ENCODE measurements at regions not wholly inside any gene's neighbourhood (a gene's known extent, or its start where the extent isn't known, plus 50 kb on each side); places are given as distances from the start of the nearest gene placed in this dataset.

DNA sequence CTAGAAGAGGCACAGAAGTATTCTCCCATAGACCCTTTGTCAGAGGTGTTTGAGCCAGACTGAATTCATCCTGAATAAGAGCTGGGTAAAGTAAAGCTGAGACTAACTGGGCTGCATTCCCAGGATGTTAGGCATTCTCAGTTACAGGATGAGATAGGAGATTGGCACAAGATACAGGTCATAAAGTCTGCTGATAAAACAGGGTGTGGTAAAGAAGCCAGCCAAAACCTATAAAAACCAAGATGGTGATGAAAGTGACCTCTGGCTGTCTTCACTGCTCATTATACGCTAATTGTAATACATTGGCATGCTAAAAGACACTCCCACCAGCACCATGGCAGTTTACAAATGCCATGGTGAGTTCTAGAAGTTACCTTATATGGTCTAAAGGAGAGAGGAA lies 364.9 kb upstream of the TMEFF2 start:
- H3K36me3 ChIP-seq (ENCODE audit: control insufficient read depth in 2 of 3, insufficient read depth in 3 of 3, low read length in 3 of 3), result no peaks in the 10 kb centered on the region
- FAIRE-seq (no peak), DNase-seq (no peak)
- H3K4me3 ChIP-seq (ENCODE audit: low read length in 3 of 3), result no peak overlapping the region
- TF ChIP-seq, protein P1, sequence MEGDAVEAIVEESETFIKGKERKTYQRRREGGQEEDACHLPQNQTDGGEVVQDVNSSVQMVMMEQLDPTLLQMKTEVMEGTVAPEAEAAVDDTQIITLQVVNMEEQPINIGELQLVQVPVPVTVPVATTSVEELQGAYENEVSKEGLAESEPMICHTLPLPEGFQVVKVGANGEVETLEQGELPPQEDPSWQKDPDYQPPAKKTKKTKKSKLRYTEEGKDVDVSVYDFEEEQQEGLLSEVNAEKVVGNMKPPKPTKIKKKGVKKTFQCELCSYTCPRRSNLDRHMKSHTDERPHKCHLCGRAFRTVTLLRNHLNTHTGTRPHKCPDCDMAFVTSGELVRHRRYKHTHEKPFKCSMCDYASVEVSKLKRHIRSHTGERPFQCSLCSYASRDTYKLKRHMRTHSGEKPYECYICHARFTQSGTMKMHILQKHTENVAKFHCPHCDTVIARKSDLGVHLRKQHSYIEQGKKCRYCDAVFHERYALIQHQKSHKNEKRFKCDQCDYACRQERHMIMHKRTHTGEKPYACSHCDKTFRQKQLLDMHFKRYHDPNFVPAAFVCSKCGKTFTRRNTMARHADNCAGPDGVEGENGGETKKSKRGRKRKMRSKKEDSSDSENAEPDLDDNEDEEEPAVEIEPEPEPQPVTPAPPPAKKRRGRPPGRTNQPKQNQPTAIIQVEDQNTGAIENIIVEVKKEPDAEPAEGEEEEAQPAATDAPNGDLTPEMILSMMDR (IDR thresholded peaks at IDR 0.05; ENCODE audit: borderline replicate concordance, extremely low read depth, insufficient read depth), result no peak
- no peaks in the 10 kb centered on the region for H3K9me3 ChIP-seq (ENCODE audit: control insufficient read depth in 2 of 3, insufficient read depth in 1 of 3, low read length in 3 of 3)
- no peak overlapping the region for H3K9ac ChIP-seq (ENCODE audit: low read length in 3 of 3)
- H3K27ac ChIP-seq (ENCODE audit: low read depth in 2 of 2, low read length in 2 of 2), result no peak overlapping the region
- no peaks in the 10 kb centered on the region for H3K27me3 ChIP-seq (ENCODE audit: control insufficient read depth, insufficient read depth, low read length)
- no peaks in the 10 kb centered on the region for H3K4me1 ChIP-seq (ENCODE audit: control insufficient read depth in 2 of 3, insufficient read depth in 2 of 3, low read depth in 1 of 3, low read length in 3 of 3)
- intact Hi-C loops (cut with DNase I), result no loop called here

DNA sequence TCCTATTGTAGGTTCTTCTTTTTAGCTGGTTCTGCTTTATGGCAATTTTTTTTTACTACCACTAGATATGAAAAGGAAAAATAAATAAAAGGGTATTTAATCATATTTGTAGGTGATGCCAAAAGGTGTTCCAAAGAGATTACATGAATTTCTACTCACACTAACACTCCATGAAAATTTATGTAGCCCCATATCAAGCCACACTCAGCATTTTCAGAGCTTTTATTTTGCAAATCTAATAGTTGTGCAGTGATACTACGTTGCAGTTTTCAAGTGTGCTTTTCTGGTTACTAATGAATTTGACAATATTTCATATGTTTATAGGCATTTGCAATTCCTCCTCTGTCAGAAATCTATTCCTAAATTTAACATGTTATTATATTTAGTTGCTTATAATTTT lies 363.9 kb upstream of the TMEFF2 start:
- intact Hi-C loops (cut with DNase I), result no loop called here
- Histone ChIP-seq H3K4me1 (ENCODE audit: control insufficient read depth in 2 of 3, insufficient read depth in 2 of 3, low read depth in 1 of 3, low read length in 3 of 3) (no peaks in the 10 kb centered on the region), H3K9me3 (ENCODE audit: control insufficient read depth in 2 of 3, insufficient read depth in 1 of 3, low read length in 3 of 3) (no peaks in the 10 kb centered on the region), H3K27me3 (ENCODE audit: control insufficient read depth, insufficient read depth, low read length) (no peaks in the 10 kb centered on the region), H3K36me3 (ENCODE audit: control insufficient read depth in 2 of 3, insufficient read depth in 3 of 3, low read length in 3 of 3) (no peaks in the 10 kb centered on the region), H3K4me3 (ENCODE audit: low read length in 3 of 3) (no peak overlapping the region), H3K9ac (ENCODE audit: low read length in 3 of 3) (no peak overlapping the region), H3K27ac (ENCODE audit: low read depth in 2 of 2, low read length in 2 of 2) (no peak overlapping the region)
- DNase-seq (no peak), FAIRE-seq (no peak)
- TF ChIP-seq, protein P1 (IDR thresholded peaks at IDR 0.05; ENCODE audit: borderline replicate concordance, extremely low read depth, insufficient read depth), result no peak

DNA sequence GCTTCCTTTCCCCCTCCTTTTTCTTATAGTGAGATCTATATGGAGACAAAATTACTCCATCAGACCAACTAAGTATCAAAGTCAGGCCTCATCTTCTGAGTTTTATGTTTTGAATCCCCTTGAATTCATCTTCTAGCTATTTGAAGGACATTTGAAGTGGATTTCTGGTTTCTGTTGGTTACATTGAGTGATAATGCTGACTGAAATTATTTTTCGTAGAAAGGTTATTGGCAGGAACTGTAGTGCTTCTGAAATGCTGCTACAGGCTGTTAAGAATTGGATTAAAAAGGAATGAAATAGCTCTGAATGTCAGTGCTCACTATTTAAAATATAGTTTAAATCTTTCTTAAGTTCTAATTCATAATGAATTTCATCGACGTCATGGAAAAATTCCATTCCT lies 361.0 kb upstream of the TMEFF2 start:
- no peak overlapping the region for H3K9ac ChIP-seq (ENCODE audit: low read length in 3 of 3)
- H3K36me3 ChIP-seq (ENCODE audit: control insufficient read depth in 2 of 3, insufficient read depth in 3 of 3, low read length in 3 of 3), result no peaks in the 10 kb centered on the region
- no peaks in the 10 kb centered on the region for H3K4me1 ChIP-seq (ENCODE audit: control insufficient read depth in 2 of 3, insufficient read depth in 2 of 3, low read depth in 1 of 3, low read length in 3 of 3)
- H3K4me3 ChIP-seq (ENCODE audit: low read length in 3 of 3), result no peak overlapping the region
- H3K27me3 ChIP-seq (ENCODE audit: control insufficient read depth, insufficient read depth, low read length), result no peaks in the 10 kb centered on the region
- FAIRE-seq (no peak), DNase-seq (no peak)
- H3K9me3 ChIP-seq (ENCODE audit: control insufficient read depth in 2 of 3, insufficient read depth in 1 of 3, low read length in 3 of 3), result no peaks in the 10 kb centered on the region
- intact Hi-C loops (cut with DNase I), result no loop called here
- no peak overlapping the region for H3K27ac ChIP-seq (ENCODE audit: low read depth in 2 of 2, low read length in 2 of 2)
- TF ChIP-seq, protein P1 (IDR thresholded peaks at IDR 0.05; ENCODE audit: borderline replicate concordance, extremely low read depth, insufficient read depth), result no peak

DNA sequence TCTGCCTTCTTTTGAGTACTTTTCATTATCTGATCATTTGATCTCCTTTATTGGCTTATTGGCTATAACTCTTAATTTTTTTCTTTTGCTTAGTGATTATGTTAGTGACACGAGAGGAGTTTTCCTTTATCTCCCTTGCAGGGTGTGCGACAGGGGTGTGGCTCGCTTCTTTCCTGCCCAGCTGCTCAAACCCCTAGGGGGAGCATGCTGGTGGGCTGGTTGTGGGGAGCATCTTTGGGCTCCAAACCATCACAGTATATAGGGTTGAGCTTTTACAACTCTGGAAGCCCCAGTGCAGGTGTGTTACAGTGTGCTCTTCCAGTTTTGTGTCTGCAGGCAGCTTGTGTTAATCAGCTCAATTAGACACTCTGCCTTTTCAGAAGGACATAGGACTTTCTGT lies 357.0 kb upstream of the TMEFF2 start:
- intact Hi-C loops (cut with DNase I), result no loop called here
- Histone ChIP-seq H3K4me1 (ENCODE audit: control insufficient read depth in 2 of 3, insufficient read depth in 2 of 3, low read depth in 1 of 3, low read length in 3 of 3) (no peaks in the 10 kb centered on the region), H3K9me3 (ENCODE audit: control insufficient read depth in 2 of 3, insufficient read depth in 1 of 3, low read length in 3 of 3) (no peaks in the 10 kb centered on the region), H3K36me3 (ENCODE audit: control insufficient read depth in 2 of 3, insufficient read depth in 3 of 3, low read length in 3 of 3) (no peaks in the 10 kb centered on the region), H3K27ac (ENCODE audit: low read depth in 2 of 2, low read length in 2 of 2) (no peak overlapping the region), H3K9ac (ENCODE audit: low read length in 3 of 3) (no peak overlapping the region), H3K27me3 (ENCODE audit: control insufficient read depth, insufficient read depth, low read length) (no peaks in the 10 kb centered on the region), H3K4me3 (ENCODE audit: low read length in 3 of 3) (no peak overlapping the region)
- TF ChIP-seq, protein P1 (IDR thresholded peaks at IDR 0.05; ENCODE audit: borderline replicate concordance, extremely low read depth, insufficient read depth), result no peak
- DNase-seq, result no peak
- no peak for FAIRE-seq
